Neuronal stem cell (in vitro differentiated cells): ENCODE measurements at regions not wholly inside any gene's neighbourhood (a gene's known extent, or its start where the extent isn't known, plus 50 kb on each side); places are given as distances from the start of the nearest gene placed in this dataset.

Experiments
- DNase-seq: peaks from one replicate; pipeline ENCODE4 v3.0.0-alpha.2; 2013; ENCODE audit warnings: low spot score
- H2AFZ ChIP-seq: one replicate; pipeline ENCODE4 v1.6.1; 2013; ENCODE audit warnings: mild to moderate bottlenecking, low read length, inconsistent platforms
- H2AK5ac ChIP-seq: 2 replicates; pipeline ENCODE4 v1.6.1; 2013; ENCODE audit warnings: low read depth, mild to moderate bottlenecking, inconsistent platforms, low read length, moderate library complexity, mixed read lengths
- H2BK120ac ChIP-seq: 2 replicates; pipeline ENCODE4 v1.6.1; 2013; ENCODE audit warnings: low read depth, mild to moderate bottlenecking, inconsistent platforms, low read length, moderate library complexity, mixed read lengths
- H2BK12ac ChIP-seq: one replicate; pipeline ENCODE4 v1.6.1; 2013; ENCODE audit warnings: low read length, inconsistent platforms
- H2BK15ac ChIP-seq: 2 replicates; pipeline ENCODE4 v1.6.1; 2013; ENCODE audit warnings: mild to moderate bottlenecking, low read length, inconsistent platforms, mixed read lengths
- H2BK5ac ChIP-seq: one replicate; pipeline ENCODE4 v1.6.1; 2013; ENCODE audit warnings: inconsistent platforms, mild to moderate bottlenecking, low read length, moderate library complexity
- H3K14ac ChIP-seq: one replicate; pipeline ENCODE4 v1.6.1; 2013; ENCODE audit warnings: low read length, inconsistent platforms
- H3K18ac ChIP-seq: 2 replicates; pipeline ENCODE4 v1.6.1; 2013; ENCODE audit warnings: low read length, inconsistent platforms
- H3K23ac ChIP-seq: 2 replicates; pipeline ENCODE4 v1.6.1; 2013; ENCODE audit warnings: low read depth, mild to moderate bottlenecking, mixed read lengths, low read length, inconsistent platforms; ENCODE audit not compliant: poor library complexity
- H3K27ac ChIP-seq: replicated peaks from 3 replicates; pipeline ENCODE4 v1.5.1; 2013; ENCODE audit warnings: low read length, inconsistent platforms
- H3K27me3 ChIP-seq, 3 experiments: 2 replicates each; pipeline ENCODE4 v1.6.1; 2013; ENCODE audit warnings: low read length in 3 of 3, mild to moderate bottlenecking in 2 of 3, inconsistent platforms in 1 of 3, low read depth in 1 of 3, mixed read lengths in 1 of 3, moderate library complexity in 1 of 3; ENCODE audit not compliant: control insufficient read depth in 3 of 3, insufficient read depth in 3 of 3
- H3K36me3 ChIP-seq, 2 donors: replicated peaks in 1 of 2; 2 replicates each; pipeline ENCODE4 v1.6.1; 2013; ENCODE audit warnings: low read length in 2 of 2; ENCODE audit not compliant: control insufficient read depth in 2 of 2, insufficient read depth in 2 of 2
- H3K4ac ChIP-seq: 2 replicates; pipeline ENCODE4 v1.6.1; 2013; ENCODE audit warnings: inconsistent platforms, mild to moderate bottlenecking, low read length, moderate library complexity
- H3K4me1 ChIP-seq, 2 donors: 1 replicate in 1 of 2; 2 replicates in 1 of 2; pipeline ENCODE4 v1.6.1; 2013; ENCODE audit warnings: low read length in 2 of 2, low read depth in 1 of 2; ENCODE audit not compliant: control insufficient read depth in 2 of 2, insufficient read depth in 1 of 2
- H3K4me2 ChIP-seq: one replicate; pipeline ENCODE4 v1.6.1; 2013; ENCODE audit warnings: mild to moderate bottlenecking, low read length, inconsistent platforms; ENCODE audit not compliant: insufficient read depth, poor library complexity, severe bottlenecking
- H3K4me3 ChIP-seq, 2 donors: 2 replicates each; pipeline ENCODE4 v1.5.1; 2013; ENCODE audit warnings: low read length in 2 of 2, mild to moderate bottlenecking in 2 of 2, inconsistent platforms in 1 of 2, moderate library complexity in 1 of 2
- H3K79me1 ChIP-seq: one replicate; pipeline ENCODE4 v1.6.1; 2013; ENCODE audit warnings: low read depth, mild to moderate bottlenecking, inconsistent platforms, low read length, moderate library complexity
- H3K9ac ChIP-seq: one replicate; pipeline ENCODE4 v1.6.1; 2013; ENCODE audit warnings: mild to moderate bottlenecking, low read depth, low read length, inconsistent platforms; ENCODE audit not compliant: poor library complexity
- H3K9me3 ChIP-seq, 2 donors: replicated peaks in 1 of 2; 2 replicates each; pipeline versions ENCODE3 to v1.6.1; 2013; ENCODE audit warnings: low read length in 2 of 2, mild to moderate bottlenecking in 2 of 2, inconsistent platforms in 1 of 2, low read depth in 1 of 2, mixed read lengths in 1 of 2, moderate library complexity in 1 of 2; ENCODE audit not compliant: control insufficient read depth in 2 of 2, insufficient read depth in 1 of 2
- H4K8ac ChIP-seq: one replicate; pipeline ENCODE4 v1.6.1; 2013; ENCODE audit warnings: low read depth, mild to moderate bottlenecking, inconsistent platforms, low read length, moderate library complexity
- H4K91ac ChIP-seq: one replicate; pipeline ENCODE4 v1.6.1; 2013; ENCODE audit warnings: low read length, low read depth, mild to moderate bottlenecking, inconsistent platforms; ENCODE audit not compliant: poor library complexity
- WGBS, 2 donors: extraction: QIAGEN DNeasy Blood & Tissue Kit; methylation state at CpG; one replicate each; pipeline ENCODE4 v1.1.7; 2013; ENCODE audit warnings: missing lambda C conversion rate in 2 of 2, mixed read lengths in 1 of 2; ENCODE audit not compliant: insufficient read length in 2 of 2, insufficient replicate concordance in 1 of 2; ENCODE audit errors: extremely low coverage in 2 of 2; 5-methylcytosine and 5-hydroxymethylcytosine counted together

DNA sequence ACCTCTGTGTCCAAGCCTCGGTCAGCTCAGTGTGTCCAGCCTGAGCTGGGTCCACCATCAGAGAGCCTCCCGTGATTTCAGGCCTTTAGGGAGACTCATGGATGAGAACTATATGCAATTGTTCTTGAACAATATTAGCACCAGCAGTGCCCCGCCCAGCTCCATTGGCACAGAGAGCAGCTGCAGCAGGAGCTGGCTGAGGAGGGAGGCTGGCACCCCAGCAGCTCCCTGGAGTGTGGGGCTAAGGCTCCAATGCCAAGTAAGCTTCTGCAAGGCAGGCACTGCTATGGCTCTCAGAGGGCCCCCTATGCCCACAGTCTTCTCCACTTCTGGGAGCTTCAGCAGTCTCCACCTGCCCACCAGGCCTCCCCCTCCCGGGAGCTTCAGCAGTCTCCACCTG is 593.3 kb downstream of the MATN1 start:
- DNase-seq = no peak
- no peak overlapping the region for H2AK5ac ChIP-seq
- H3K4me2 ChIP-seq = no peak overlapping the region
- H2AFZ ChIP-seq = no peak overlapping the region
- no peak overlapping the region for H3K14ac ChIP-seq
- no peak overlapping the region for H3K4me3 ChIP-seq
- H2BK12ac ChIP-seq = no peak overlapping the region
- no peak overlapping the region for H4K8ac ChIP-seq
- peak overlapping the region; percentile 21 for H3K18ac ChIP-seq
- H2BK5ac ChIP-seq = no peak overlapping the region
- H3K79me1 ChIP-seq = no peaks in the 10 kb centered on the region
- H4K91ac ChIP-seq = no peak overlapping the region
- no peaks in the 10 kb centered on the region for H3K36me3 ChIP-seq
- H3K9me3 ChIP-seq = peaks cover 0 to 2% of the 10 kb centered on the region in 2 donors
- no peak overlapping the region for H3K4ac ChIP-seq
- H2BK15ac ChIP-seq = no peak overlapping the region
- H3K27me3 ChIP-seq = no peaks in the 10 kb centered on the region
- no CpG with 5 or more reads among the region's 4 CpGs for WGBS, 2 donors
- no peaks in the 10 kb centered on the region for H3K4me1 ChIP-seq
- no peak overlapping the region for H3K23ac ChIP-seq
- H2BK120ac ChIP-seq = no peak overlapping the region
- H3K9ac ChIP-seq = no peak overlapping the region
- no peak overlapping the region for H3K27ac ChIP-seq

DNA sequence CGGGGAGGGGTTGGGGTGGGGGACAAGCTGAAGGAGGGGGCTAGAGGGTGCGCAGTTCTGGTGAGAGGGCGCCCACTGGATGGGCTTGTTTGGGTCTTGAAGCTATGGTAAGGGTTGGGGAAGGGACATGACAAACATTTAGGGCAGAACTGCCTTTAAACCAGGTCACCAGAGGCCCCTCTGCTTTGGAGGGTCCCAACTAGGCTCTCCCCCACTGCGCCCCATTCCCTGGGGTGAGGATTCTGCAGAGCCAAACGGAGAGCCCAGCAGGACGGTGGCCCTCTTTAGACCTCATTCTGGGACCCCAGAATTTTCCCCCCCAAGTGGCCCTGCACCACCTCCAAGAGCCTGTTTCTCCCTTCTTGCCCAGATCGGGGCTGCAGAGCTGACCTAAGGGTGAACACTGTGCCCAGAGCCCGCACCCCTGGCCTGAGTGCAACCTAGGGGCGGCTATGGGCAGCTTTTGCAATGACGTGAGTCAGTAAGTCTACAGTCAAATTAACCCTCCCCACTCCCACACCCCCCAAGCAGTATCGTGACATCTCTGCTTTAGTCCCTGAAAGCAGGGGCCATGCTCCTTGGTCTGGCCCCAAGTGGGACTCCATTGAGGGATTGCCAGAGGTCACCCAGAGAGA is 593.8 kb downstream of the MATN1 start:
- Histone ChIP-seq H3K4me2 (no peak overlapping the region), H3K36me3 (no peaks in the 10 kb centered on the region), H3K9me3 (peaks cover 0 to 2% of the 10 kb centered on the region in 2 donors), H2AK5ac (no peak overlapping the region), H2BK120ac (no peak overlapping the region), H4K8ac (no peak overlapping the region), H3K4me1 (no peaks in the 10 kb centered on the region), H2AFZ (no peak overlapping the region), H3K4me3 (no peak overlapping the region), H3K27me3 (no peaks in the 10 kb centered on the region), H3K9ac (no peak overlapping the region), H2BK5ac (no peak overlapping the region), H4K91ac (no peak overlapping the region), H3K23ac (peak overlapping the region; percentile 17), H2BK15ac (no peak overlapping the region), H2BK12ac (no peak overlapping the region), H3K79me1 (no peaks in the 10 kb centered on the region), H3K18ac (no peak overlapping the region), H3K14ac (no peak overlapping the region), H3K4ac (no peak overlapping the region), H3K27ac (no peak overlapping the region)
- WGBS, 2 donors = no CpG with 5 or more reads among the region's 11 CpGs
- no peak for DNase-seq

- Histone ChIP-seq H3K36me3 (no peaks in the 10 kb centered on the region), H3K79me1 (no peaks in the 10 kb centered on the region), H4K8ac (no peak overlapping the region), H3K27ac (no peak overlapping the region), H4K91ac (no peak overlapping the region), H3K4me1 (no peaks in the 10 kb centered on the region), H3K23ac (no peak overlapping the region), H2BK120ac (no peak overlapping the region), H3K18ac (no peak overlapping the region), H2BK5ac (no peak overlapping the region), H3K4ac (no peak overlapping the region), H3K27me3 (no peaks in the 10 kb centered on the region), H3K4me3 (no peak overlapping the region), H2AFZ (no peak overlapping the region), H3K14ac (no peak overlapping the region), H2AK5ac (no peak overlapping the region), H2BK12ac (no peak overlapping the region), H3K9me3 (peaks cover 0 to 2% of the 10 kb centered on the region in 2 donors), H3K4me2 (no peak overlapping the region), H3K9ac (no peak overlapping the region), H2BK15ac (no peak overlapping the region)
- no CpG with 5 or more reads among the region's 7 CpGs for WGBS, 2 donors
- DNase-seq = no peak
These were observed 594.4 kb downstream of the MATN1 start for GRCh38 chr1:30129001-30129408.

- Histone ChIP-seq H3K18ac (no peak overlapping the region), H2AK5ac (no peak overlapping the region), H3K9ac (no peak overlapping the region), H3K4ac (no peak overlapping the region), H3K23ac (no peak overlapping the region), H2BK12ac (no peak overlapping the region), H2BK120ac (no peak overlapping the region), H3K27me3 (no peaks in the 10 kb centered on the region), H3K9me3 (peaks cover 0 to 2% of the 10 kb centered on the region in 2 donors), H2BK15ac (no peak overlapping the region), H2AFZ (no peak overlapping the region), H4K91ac (no peak overlapping the region), H3K4me3 (no peak overlapping the region), H4K8ac (no peak overlapping the region), H3K4me2 (no peak overlapping the region), H3K36me3 (no peaks in the 10 kb centered on the region), H3K27ac (no peak overlapping the region), H2BK5ac (no peak overlapping the region), H3K79me1 (no peaks in the 10 kb centered on the region), H3K14ac (no peak overlapping the region), H3K4me1 (no peaks in the 10 kb centered on the region)
- WGBS, 2 donors = no CpG with 5 or more reads among the region's 2 CpGs
- DNase-seq = no peak
These were observed 596.5 kb downstream of the MATN1 start for GRCh38 chr1:30126848-30127247.
